Gastrocnemius medialis (tissue), 4 donors: ENCODE measurements at regions not wholly inside any gene's neighbourhood (a gene's known extent, or its start where the extent isn't known, plus 50 kb on each side); places are given as distances from the start of the nearest gene placed in this dataset.
"Not testable (repeated sequence)": the region's sequence is repeated elsewhere in the genome, so short reads cannot be mapped to it uniquely, and the experiment has no call there.

Experiments used
- POLR2A ChIP-seq, 2 donors: fragments of 450-650 bp; IDR thresholded peaks; one replicate each; pipeline ENCODE4 v1.6.1; 2017; ENCODE audit warnings: antibody characterized with exemption in 2 of 2, mild to moderate bottlenecking in 2 of 2, moderate library complexity in 2 of 2
- TF ChIP-seq, protein P1 (sequence below), 5 experiments: fragments of 450-650 bp in 3 of 5; fragments of 200-600 bp in 2 of 5; sonication (generic) in 2 of 5; IDR thresholded peaks in 4 of 5; conservative IDR thresholded peaks in 1 of 5; 1 replicate in 4 of 5; 2 replicates in 1 of 5; pipeline ENCODE4 v1.5.1; 2016 to 2019; ENCODE audit warnings: antibody characterized with exemption in 5 of 5, mild to moderate bottlenecking in 3 of 5, moderate library complexity in 3 of 5

DNA sequence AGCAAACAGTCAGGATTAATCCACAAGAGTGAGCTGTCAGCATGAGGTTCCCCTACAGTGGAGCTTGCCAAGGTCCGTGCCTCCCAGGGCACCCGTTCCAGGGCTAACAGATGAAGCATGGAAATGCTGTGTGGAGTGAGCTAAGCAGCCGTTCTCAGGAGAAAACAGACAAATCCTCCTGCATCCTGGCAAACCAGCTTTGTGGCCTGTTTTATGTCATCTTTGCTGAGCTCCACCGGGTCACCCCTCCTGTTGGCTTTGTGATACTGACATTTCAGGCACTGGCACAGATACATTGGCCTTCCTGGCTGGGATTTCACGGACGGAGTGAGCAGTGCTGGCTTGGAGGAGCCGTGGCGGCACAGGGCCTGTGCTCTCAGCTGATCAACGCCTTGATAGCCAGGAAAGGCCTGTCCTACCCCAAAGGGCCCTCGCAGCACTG, 459.2 kb downstream of the PREX1 start:
- not testable (repeated sequence) for TF ChIP-seq POLR2A (IDR thresholded peaks at IDR 0.05)
- TF ChIP-seq, protein P1, sequence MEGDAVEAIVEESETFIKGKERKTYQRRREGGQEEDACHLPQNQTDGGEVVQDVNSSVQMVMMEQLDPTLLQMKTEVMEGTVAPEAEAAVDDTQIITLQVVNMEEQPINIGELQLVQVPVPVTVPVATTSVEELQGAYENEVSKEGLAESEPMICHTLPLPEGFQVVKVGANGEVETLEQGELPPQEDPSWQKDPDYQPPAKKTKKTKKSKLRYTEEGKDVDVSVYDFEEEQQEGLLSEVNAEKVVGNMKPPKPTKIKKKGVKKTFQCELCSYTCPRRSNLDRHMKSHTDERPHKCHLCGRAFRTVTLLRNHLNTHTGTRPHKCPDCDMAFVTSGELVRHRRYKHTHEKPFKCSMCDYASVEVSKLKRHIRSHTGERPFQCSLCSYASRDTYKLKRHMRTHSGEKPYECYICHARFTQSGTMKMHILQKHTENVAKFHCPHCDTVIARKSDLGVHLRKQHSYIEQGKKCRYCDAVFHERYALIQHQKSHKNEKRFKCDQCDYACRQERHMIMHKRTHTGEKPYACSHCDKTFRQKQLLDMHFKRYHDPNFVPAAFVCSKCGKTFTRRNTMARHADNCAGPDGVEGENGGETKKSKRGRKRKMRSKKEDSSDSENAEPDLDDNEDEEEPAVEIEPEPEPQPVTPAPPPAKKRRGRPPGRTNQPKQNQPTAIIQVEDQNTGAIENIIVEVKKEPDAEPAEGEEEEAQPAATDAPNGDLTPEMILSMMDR (IDR thresholded peaks at IDR 0.05 in 4 of 5, conservative IDR thresholded peaks at IDR 0.05 in 1 of 5) = not testable (repeated sequence)
